WTC11 (cell line): ENCODE measurements at regions not wholly inside any gene's neighbourhood (a gene's known extent, or its start where the extent isn't known, plus 50 kb on each side); places are given as distances from the start of the nearest gene placed in this dataset.

ENCODE experiments used
- ATF2 ChIP-seq: sonication (generic); formaldehyde crosslinking; IDR thresholded peaks from 2 replicates; pipeline ENCODE4 v1.8.1; 2022; ENCODE audit warnings: low read depth, missing genetic modification reagents, borderline replicate concordance
- CTCF ChIP-seq: fragments of 200-600 bp; IDR thresholded peaks from 2 replicates; pipeline ENCODE4 v1.8.0; 2022; ENCODE audit warnings: antibody characterized with exemption
- E2F4 ChIP-seq: sonication (generic); formaldehyde crosslinking; IDR thresholded peaks from 2 replicates; pipeline ENCODE4 v1.8.1; 2022; ENCODE audit warnings: low read depth, mild to moderate bottlenecking, moderate library complexity, missing genetic modification reagents, borderline replicate concordance
- ESRRA ChIP-seq: sonication (generic); formaldehyde crosslinking; IDR thresholded peaks from 2 replicates; pipeline ENCODE4 v1.8.1; 2022; ENCODE audit warnings: mild to moderate bottlenecking, missing genetic modification reagents, borderline replicate concordance
- MLX ChIP-seq: sonication (generic); formaldehyde crosslinking; IDR thresholded peaks from 2 replicates; pipeline ENCODE4 v1.8.1; 2023; ENCODE audit warnings: mild to moderate bottlenecking, missing genetic modification reagents, moderate library complexity
- MXD4 ChIP-seq: fragments of 250-450 bp; sonication (Bioruptor Pico); IDR thresholded peaks from 2 replicates; pipeline ENCODE4 v1.8.0; 2021; ENCODE audit warnings: mild to moderate bottlenecking, moderate library complexity, borderline replicate concordance
- NR3C1 ChIP-seq: sonication (generic); formaldehyde crosslinking; conservative IDR thresholded peaks from 2 replicates; pipeline ENCODE4 v1.8.1; 2023; ENCODE audit warnings: low read depth, mild to moderate bottlenecking, missing genetic modification reagents
- TEAD1 ChIP-seq: sonication (generic); formaldehyde crosslinking; IDR thresholded peaks from 2 replicates; pipeline ENCODE4 v1.8.0; 2022; ENCODE audit warnings: mild to moderate bottlenecking, missing genetic modification reagents
- ZNF121 ChIP-seq: sonication (generic); formaldehyde crosslinking; IDR thresholded peaks from 2 replicates; pipeline ENCODE4 v1.8.0; 2023; ENCODE audit warnings: missing genetic modification reagents
- ZNF219 ChIP-seq: sonication (generic); formaldehyde crosslinking; IDR thresholded peaks from 2 replicates; pipeline ENCODE4 v1.8.0; 2023; ENCODE audit warnings: missing genetic modification reagents, mild to moderate bottlenecking, borderline replicate concordance
- ZNF317 ChIP-seq: sonication (generic); formaldehyde crosslinking; IDR thresholded peaks from 2 replicates; pipeline ENCODE4 v1.8.1; 2023; ENCODE audit warnings: low read depth, mild to moderate bottlenecking, moderate library complexity, missing genetic modification reagents, borderline replicate concordance

- TF ChIP-seq ATF2 (CRISPR knock-in tag), result no peak
- no peak for TF ChIP-seq TEAD1 (CRISPR knock-in tag)
- no peak for TF ChIP-seq CTCF
- TF ChIP-seq ESRRA (CRISPR knock-in tag), result no peak
- no peak for TF ChIP-seq NR3C1 (CRISPR knock-in tag)
- TF ChIP-seq ZNF317 (CRISPR knock-in tag), result no peak
- TF ChIP-seq MXD4 (CRISPR knock-in tag), result no peak
- no peak for TF ChIP-seq ZNF219 (CRISPR knock-in tag)
- no peak for TF ChIP-seq ZNF121 (CRISPR knock-in tag)
- no peak for TF ChIP-seq MLX
- no peak for TF ChIP-seq E2F4 (CRISPR knock-in tag)
Observed at GRCh38 chr15:31569836-31570235, 243.2 kb downstream of the KLF13 start.
